HG02759 (cell line): ENCODE measurements at regions not wholly inside any gene's neighbourhood (a gene's known extent, or its start where the extent isn't known, plus 50 kb on each side); places are given as distances from the start of the nearest gene placed in this dataset.
"Not testable (repeated sequence)": the region's sequence is repeated elsewhere in the genome, so short reads cannot be mapped to it uniquely, and the experiment has no call there.

Source experiments
- ATAC-seq: cut with Tn5 transposase; IDR thresholded peaks from one replicate; pipeline ENCODE4 v1.9.1; 2021; ENCODE audit warnings: mild to moderate bottlenecking, moderate library complexity; ENCODE audit not compliant: unreplicated experiment

- ATAC-seq: no peak
Measured at GRCh38 chr7:156516791-156517378, 123.7 kb upstream of the RNF32 start.

- ATAC-seq: no peak
Measured at GRCh38 chr7:156515911-156516790, 124.4 kb upstream of the RNF32 start.

- ATAC-seq: no peak
Measured at GRCh38 chr7:156514851-156515250, 125.7 kb upstream of the RNF32 start.

GRCh38 chr7:156511426-156511825 is 129.1 kb upstream of the RNF32 start:
- no peak for ATAC-seq

GRCh38 chr7:156510966-156511365 is 129.6 kb upstream of the RNF32 start:
- no peak for ATAC-seq

GRCh38 chr7:156509216-156509615 is 131.4 kb upstream of the RNF32 start:
- ATAC-seq: no peak

- no peak for ATAC-seq
Measured at GRCh38 chr7:156505876-156506275, 134.7 kb upstream of the RNF32 start.

- ATAC-seq: no peak
Measured at GRCh38 chr7:156504687-156505545, 135.7 kb upstream of the RNF32 start.

- ATAC-seq: no peak
Measured at GRCh38 chr7:156504006-156504405, 136.6 kb upstream of the RNF32 start.

- no peak for ATAC-seq
Measured at GRCh38 chr7:156503196-156503595, 137.4 kb upstream of the RNF32 start.

- ATAC-seq: not testable (repeated sequence)
Measured at GRCh38 chr7:156501815-156502214, 138.8 kb upstream of the RNF32 start.

- no peak for ATAC-seq
Measured at GRCh38 chr7:156499247-156499881, 141.2 kb upstream of the RNF32 start.

- ATAC-seq: no peak
Measured at GRCh38 chr7:156497776-156498509, 142.6 kb upstream of the RNF32 start.

GRCh38 chr7:156496865-156497264 is 143.7 kb upstream of the RNF32 start:
- ATAC-seq: no peak

GRCh38 chr7:156496363-156496769 is 144.2 kb upstream of the RNF32 start:
- ATAC-seq: no peak

GRCh38 chr7:156494960-156495359 is 145.6 kb upstream of the RNF32 start:
- no peak for ATAC-seq

GRCh38 chr7:156493942-156494341 is 146.6 kb upstream of the RNF32 start:
- ATAC-seq: no peak

- ATAC-seq: no peak
Measured at GRCh38 chr7:156492170-156492569, 148.4 kb upstream of the RNF32 start.

- ATAC-seq: no peak
Measured at GRCh38 chr7:156491435-156491834, 149.1 kb upstream of the RNF32 start.
